BLaER1 treated with 17β-estradiol and CSF1 and Interleukin-3, amounts not matched to agents 10 nM and 100 nM (cell line): ENCODE measurements at regions not wholly inside any gene's neighbourhood (a gene's known extent, or its start where the extent isn't known, plus 50 kb on each side); places are given as distances from the start of the nearest gene placed in this dataset.
"Not testable (repeated sequence)": the region's sequence is repeated elsewhere in the genome, so short reads cannot be mapped to it uniquely, and the experiment has no call there.

ENCODE experiments used
- H3K27ac ChIP-seq, 11 experiments: shearing (Covaris generic); formaldehyde crosslinking; 2 replicates each; pipeline ENCODE4 v1.8.1; 2022
- H3K27me3 ChIP-seq, 11 experiments: shearing (Covaris generic); formaldehyde crosslinking; 2 replicates each; pipeline ENCODE4 v1.8.1; 2022
- H3K36me3 ChIP-seq, 11 experiments: shearing (Covaris generic); formaldehyde crosslinking; 2 replicates each; pipeline ENCODE4 v1.8.1; 2022
- H3K4me1 ChIP-seq, 10 experiments: shearing (Covaris generic); formaldehyde crosslinking; 2 replicates each; pipeline ENCODE4 v1.8.1; 2022
- H3K4me2 ChIP-seq, 11 experiments: shearing (Covaris generic); formaldehyde crosslinking; 2 replicates each; pipeline ENCODE4 v1.8.1; 2022
- H3K4me3 ChIP-seq, 10 experiments: shearing (Covaris generic); formaldehyde crosslinking; 2 replicates each; pipeline ENCODE4 v1.8.1; 2022
- H3K9ac ChIP-seq, 11 experiments: shearing (Covaris generic); formaldehyde crosslinking; 2 replicates each; pipeline ENCODE4 v1.8.1; 2022
- H3K9me3 ChIP-seq, 11 experiments: shearing (Covaris generic); formaldehyde crosslinking; replicated peaks in 1 of 11; 2 replicates each; pipeline ENCODE4 v1.8.1; 2022
- H4K20me1 ChIP-seq, 11 experiments: shearing (Covaris generic); formaldehyde crosslinking; 2 replicates each; pipeline ENCODE4 v1.8.1; 2022
- Cebpa-rat ChIP-seq, 11 experiments: shearing (Covaris generic); IDR thresholded peaks; 2 replicates each; pipeline ENCODE4 v1.8.1; 2022

- H3K9ac ChIP-seq = no peak overlapping the region
- no peaks in the 10 kb centered on the region for H4K20me1 ChIP-seq
- no peaks in the 10 kb centered on the region; a peak in 3 of 20 replicates for H3K4me1 ChIP-seq
- H3K4me2 ChIP-seq = no peak overlapping the region
- H3K36me3 ChIP-seq = no peaks in the 10 kb centered on the region
- no peak overlapping the region for H3K27ac ChIP-seq
- H3K4me3 ChIP-seq = no peak overlapping the region
- H3K9me3 ChIP-seq = no peaks in the 10 kb centered on the region
- no peak for TF ChIP-seq Cebpa-rat (IDR thresholded peaks at IDR 0.05)
- no peaks in the 10 kb centered on the region for H3K27me3 ChIP-seq
These were observed 1255.5 kb upstream of the PHF14 start for GRCh38 chr7:9718071-9718661.

- Histone ChIP-seq H3K4me3 (no peak overlapping the region), H3K4me1 (no peaks in the 10 kb centered on the region), H3K9me3 (no peaks in the 10 kb centered on the region), H3K36me3 (no peaks in the 10 kb centered on the region), H3K27ac (no peak overlapping the region), H4K20me1 (no peaks in the 10 kb centered on the region), H3K27me3 (no peaks in the 10 kb centered on the region), H3K9ac (no peak overlapping the region), H3K4me2 (no peak overlapping the region)
- no peak for TF ChIP-seq Cebpa-rat (IDR thresholded peaks at IDR 0.05)
These were observed 1254.4 kb upstream of the PHF14 start for GRCh38 chr7:9719303-9719702.

DNA sequence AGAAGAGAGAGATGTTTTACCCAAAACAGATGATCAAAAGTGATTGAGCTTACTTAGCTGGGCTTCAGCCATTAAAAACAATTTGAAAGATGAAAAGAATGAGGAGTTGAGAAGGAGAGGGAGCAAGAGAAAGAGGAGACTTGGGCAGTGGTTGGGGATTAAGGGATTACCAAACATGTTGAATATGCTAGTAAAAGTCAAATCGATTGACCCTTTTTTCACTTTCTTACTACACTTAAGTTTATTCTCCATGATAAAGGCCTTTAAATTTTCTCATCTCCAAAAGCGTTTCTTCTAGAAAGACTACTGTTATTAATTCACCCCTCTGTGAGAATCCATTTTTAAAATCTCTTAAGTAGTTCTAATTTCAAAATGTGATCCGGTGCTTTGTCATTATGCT, 1254.0 kb upstream of the PHF14 start:
- H3K4me1 ChIP-seq = no peaks in the 10 kb centered on the region
- TF ChIP-seq Cebpa-rat (IDR thresholded peaks at IDR 0.05) = no peak
- H3K4me3 ChIP-seq = no peak overlapping the region
- H3K4me2 ChIP-seq = no peak overlapping the region
- no peaks in the 10 kb centered on the region for H3K27me3 ChIP-seq
- no peaks in the 10 kb centered on the region for H3K36me3 ChIP-seq
- H3K27ac ChIP-seq = no peak overlapping the region
- H3K9me3 ChIP-seq = no peaks in the 10 kb centered on the region
- no peaks in the 10 kb centered on the region for H4K20me1 ChIP-seq
- no peak overlapping the region for H3K9ac ChIP-seq

DNA sequence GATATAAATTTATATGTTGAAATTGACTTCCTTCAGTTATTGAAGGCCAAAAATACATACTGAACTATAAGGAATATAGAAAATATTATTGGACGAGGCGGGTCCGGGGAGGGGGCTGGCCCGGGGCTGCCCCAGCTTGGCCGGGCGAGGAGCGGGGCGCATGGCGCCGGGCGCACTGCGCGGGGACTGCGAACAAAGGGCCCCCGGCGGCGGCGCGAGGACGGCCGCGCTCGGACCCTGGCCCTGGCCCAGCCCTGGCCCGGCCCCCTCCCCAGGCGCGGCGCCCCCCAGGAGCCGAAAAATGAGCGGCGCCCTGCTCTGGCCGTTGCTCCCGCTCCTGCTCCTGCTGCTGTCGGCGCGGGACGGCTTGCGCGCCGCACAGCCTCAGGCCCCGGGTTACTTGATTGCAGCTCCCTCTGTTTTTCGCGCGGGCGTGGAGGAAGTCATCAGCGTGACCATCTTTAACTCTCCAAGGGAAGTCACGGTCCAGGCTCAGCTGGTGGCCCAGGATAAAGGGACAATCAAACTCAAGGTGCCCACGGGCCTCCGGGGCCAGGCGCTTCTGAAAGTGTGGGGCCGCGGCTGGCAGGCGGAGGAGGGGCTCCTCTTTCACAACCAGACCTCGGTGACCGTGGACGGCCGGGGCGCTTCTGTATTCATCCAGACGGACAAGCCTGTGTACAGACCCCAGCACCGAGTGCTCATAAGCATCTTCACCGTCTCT, 1247.6 kb upstream of the PHF14 start:
- H4K20me1 ChIP-seq, H3K36me3 ChIP-seq, H3K9ac ChIP-seq, H3K4me1 ChIP-seq, H3K4me3 ChIP-seq, H3K27ac ChIP-seq, H3K27me3 ChIP-seq, H3K4me2 ChIP-seq: not testable (repeated sequence)
- peaks cover 0 to 20% (median 9%) of the 10 kb centered on the region in 11 experiments; a peak in 11 of 22 replicates for H3K9me3 ChIP-seq

- H3K9me3 ChIP-seq = peaks cover 0 to 20% (median 9%) of the 10 kb centered on the region in 11 experiments; a peak in 11 of 22 replicates
- H3K4me1 ChIP-seq, H3K4me2 ChIP-seq, H3K9ac ChIP-seq, H3K4me3 ChIP-seq, H4K20me1 ChIP-seq, H3K36me3 ChIP-seq, H3K27me3 ChIP-seq, H3K27ac ChIP-seq: not testable (repeated sequence)
These were observed 1246.9 kb upstream of the PHF14 start for GRCh38 chr7:9726811-9727210.

GRCh38 chr7:9727467-9727869, 1246.2 kb upstream of the PHF14 start:
- not testable (repeated sequence) for H4K20me1 ChIP-seq, H3K4me1 ChIP-seq, H3K9ac ChIP-seq, H3K27me3 ChIP-seq, H3K36me3 ChIP-seq, H3K4me2 ChIP-seq, H3K27ac ChIP-seq, H3K4me3 ChIP-seq
- H3K9me3 ChIP-seq = peaks cover 0 to 20% (median 9%) of the 10 kb centered on the region in 11 experiments; a peak in 11 of 22 replicates

DNA sequence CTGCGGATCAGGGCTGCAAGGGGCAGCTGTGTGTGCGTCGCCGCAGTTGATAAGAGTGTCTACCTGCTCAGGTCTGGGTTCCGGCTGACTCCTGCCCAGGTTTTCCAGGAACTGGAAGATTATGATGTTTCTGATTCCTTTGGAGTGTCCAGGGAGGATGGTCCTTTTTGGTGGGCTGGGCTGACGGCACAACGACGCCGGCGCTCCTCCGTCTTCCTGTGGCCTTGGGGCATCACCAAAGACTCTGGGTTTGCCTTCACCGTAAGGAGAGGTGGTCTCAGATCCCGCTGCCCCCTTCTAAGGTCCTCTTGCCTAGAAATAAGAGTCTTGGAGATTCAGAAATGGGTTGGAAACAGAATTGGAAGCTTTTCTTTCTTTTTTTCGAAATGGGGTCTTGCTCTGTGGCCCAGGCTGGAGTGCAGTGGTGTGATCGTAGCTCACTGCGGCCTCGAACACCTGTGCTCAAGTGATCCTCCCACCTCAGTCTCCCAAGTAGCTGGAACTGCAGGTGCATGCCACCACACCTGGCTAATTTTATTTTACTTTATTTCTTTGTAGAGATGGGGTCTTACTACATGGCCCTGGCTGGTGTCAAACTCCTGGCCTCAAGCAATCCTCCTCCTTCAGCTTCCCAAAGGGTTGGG, 1245.5 kb upstream of the PHF14 start:
- not testable (repeated sequence) for H3K36me3 ChIP-seq

DNA sequence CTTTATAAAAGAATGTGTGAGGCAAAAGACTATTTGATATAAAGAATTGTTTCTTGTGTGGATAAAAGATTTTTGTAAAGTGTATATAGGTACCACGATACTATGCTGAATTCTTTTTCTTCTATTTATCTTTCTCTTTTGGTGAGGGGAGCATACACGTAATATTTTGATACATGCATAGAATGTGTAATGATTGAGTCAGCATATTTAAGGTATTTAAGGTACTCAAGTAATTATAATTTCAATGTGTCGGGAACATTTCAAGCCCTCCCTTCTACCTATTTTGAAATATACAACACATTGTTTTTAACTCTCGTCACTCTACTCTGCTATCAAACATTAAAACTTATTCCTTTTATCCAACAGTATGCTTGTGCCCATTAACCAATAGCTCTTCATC, 1221.6 kb upstream of the PHF14 start:
- Histone ChIP-seq H3K4me3 (no peak overlapping the region), H3K9ac (no peak overlapping the region), H4K20me1 (no peaks in the 10 kb centered on the region), H3K4me1 (no peaks in the 10 kb centered on the region), H3K9me3 (0 out of 22 replicates have a peak, but pooled peaks cover 0 to 6% (median 0%) of the 10 kb centered on the region in 11 experiments), H3K27ac (no peak overlapping the region), H3K4me2 (no peak overlapping the region), H3K36me3 (no peaks in the 10 kb centered on the region), H3K27me3 (no peaks in the 10 kb centered on the region)
- no peak for TF ChIP-seq Cebpa-rat (IDR thresholded peaks at IDR 0.05)

More for the DNA sequence above, 1245.5 kb upstream of the PHF14 start:
- not testable (repeated sequence) for H3K4me2 ChIP-seq, H4K20me1 ChIP-seq, H3K27me3 ChIP-seq, H3K27ac ChIP-seq, H3K4me3 ChIP-seq, H3K4me1 ChIP-seq, H3K9ac ChIP-seq
- peaks cover 0 to 20% (median 9%) of the 10 kb centered on the region in 11 experiments; a peak in 11 of 22 replicates for H3K9me3 ChIP-seq

DNA sequence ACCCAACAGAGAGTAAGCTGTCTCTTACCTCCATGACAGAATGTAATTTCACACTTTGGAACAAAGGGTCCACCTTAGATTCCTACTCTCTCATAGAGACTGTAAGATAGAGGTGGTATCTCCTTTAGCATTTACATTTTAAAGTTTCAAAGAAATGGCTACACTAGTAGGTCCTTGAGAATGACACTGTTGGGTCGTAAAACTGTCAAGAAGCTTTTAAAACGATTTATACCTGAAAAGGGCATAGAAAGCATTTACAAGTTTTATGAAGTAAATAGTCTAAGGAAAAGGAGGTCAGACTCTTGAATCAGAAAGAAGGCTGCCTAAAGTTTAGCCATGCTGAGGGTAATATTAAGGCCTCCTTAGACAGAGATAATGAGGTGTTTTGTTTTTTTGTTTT, 1212.4 kb upstream of the PHF14 start:
- H3K27ac ChIP-seq = no peak overlapping the region
- H3K4me2 ChIP-seq = no peak overlapping the region
- no peaks in the 10 kb centered on the region for H3K9me3 ChIP-seq
- no peak overlapping the region for H3K4me3 ChIP-seq
- H3K9ac ChIP-seq = no peak overlapping the region
- H4K20me1 ChIP-seq = no peaks in the 10 kb centered on the region
- H3K36me3 ChIP-seq = no peaks in the 10 kb centered on the region
- no peak for TF ChIP-seq Cebpa-rat (IDR thresholded peaks at IDR 0.05)
- H3K4me1 ChIP-seq = no peaks in the 10 kb centered on the region
- no peaks in the 10 kb centered on the region for H3K27me3 ChIP-seq

GRCh38 chr7:9776900-9777299, 1196.8 kb upstream of the PHF14 start:
- Histone ChIP-seq H3K36me3 (no peaks in the 10 kb centered on the region), H4K20me1 (no peaks in the 10 kb centered on the region), H3K9ac (no peak overlapping the region), H3K4me2 (no peak overlapping the region), H3K9me3 (no peaks in the 10 kb centered on the region), H3K4me3 (no peak overlapping the region), H3K27me3 (no peaks in the 10 kb centered on the region), H3K27ac (no peak overlapping the region), H3K4me1 (no peaks in the 10 kb centered on the region)
- TF ChIP-seq Cebpa-rat (IDR thresholded peaks at IDR 0.05) = no peak
